HG03175 (cell line): ENCODE measurements at regions not wholly inside any gene's neighbourhood (a gene's known extent, or its start where the extent isn't known, plus 50 kb on each side); places are given as distances from the start of the nearest gene placed in this dataset.
A peak's percentile ranks its signal among the peaks of the same experiment; 100 is the strongest.
"Not testable (repeated sequence)": the region's sequence is repeated elsewhere in the genome, so short reads cannot be mapped to it uniquely, and the experiment has no call there.

Experiments used
- ATAC-seq: cut with Tn5 transposase; IDR thresholded peaks from one replicate; pipeline ENCODE4 v1.9.1; 2021; ENCODE audit warnings: mild to moderate bottlenecking, moderate library complexity; ENCODE audit not compliant: unreplicated experiment

DNA sequence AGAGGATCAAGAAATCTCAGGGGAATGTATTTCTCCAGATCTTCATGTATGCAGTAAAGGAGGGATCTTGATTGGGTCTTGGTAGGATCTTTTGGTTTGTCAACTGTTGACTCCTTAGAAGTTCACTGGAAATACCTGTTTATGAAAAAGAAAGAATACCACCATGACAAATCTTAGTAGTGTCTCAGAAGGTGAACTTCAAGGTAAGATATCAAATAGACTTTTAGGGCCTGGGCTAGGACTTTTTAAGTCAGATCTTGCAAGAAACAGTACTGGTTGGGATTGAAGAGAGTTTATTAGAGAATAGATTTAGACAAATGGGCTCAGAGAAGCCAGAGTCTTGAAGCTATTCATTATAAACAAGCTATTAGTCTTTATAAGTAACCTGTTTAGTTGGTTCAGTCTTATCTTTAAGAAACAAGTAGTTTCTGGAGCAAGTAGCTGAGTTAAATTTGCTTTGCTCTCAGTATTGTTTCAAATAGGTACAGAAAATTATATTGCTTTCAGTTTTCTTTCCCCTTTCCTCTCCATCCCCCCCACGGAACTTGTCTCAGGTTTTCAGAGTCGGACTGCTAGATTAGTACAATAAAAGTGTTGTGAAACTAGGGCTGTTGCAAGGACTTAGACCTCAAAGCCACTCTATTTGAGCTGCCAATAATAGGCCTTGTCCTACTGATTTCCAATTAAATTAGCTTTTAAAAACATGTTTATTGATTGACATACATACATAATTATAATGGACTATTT lies 529.1 kb upstream of the CITED2 start:
- ATAC-seq, result peak; percentile 97

GRCh38 chr6:139895205-139895793 lies 520.9 kb upstream of the CITED2 start:
- ATAC-seq, result no peak

GRCh38 chr6:139894271-139894670 lies 519.8 kb upstream of the CITED2 start:
- no peak for ATAC-seq

- no peak for ATAC-seq
These were observed 517.0 kb upstream of the CITED2 start for GRCh38 chr6:139891471-139891870.

GRCh38 chr6:139888681-139889122 lies 514.3 kb upstream of the CITED2 start:
- no peak for ATAC-seq

DNA sequence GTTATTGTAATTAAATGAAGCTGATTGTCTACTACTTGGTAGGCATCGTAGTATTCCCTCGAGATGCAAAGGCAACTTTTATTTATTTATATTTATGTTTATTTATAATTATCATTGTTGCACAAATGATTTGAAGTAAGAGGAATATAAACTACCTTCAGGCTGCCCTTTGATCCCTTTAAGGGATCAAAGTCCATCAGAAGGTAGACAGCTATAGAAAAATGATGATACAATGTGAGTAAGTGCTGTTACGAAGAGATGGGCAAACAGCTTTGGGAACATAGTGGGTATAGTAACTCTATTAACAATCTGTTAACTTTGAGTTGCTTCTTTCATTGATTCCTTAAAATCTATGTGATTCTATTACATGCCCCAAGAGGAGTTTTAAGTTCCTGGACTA lies 512.8 kb upstream of the CITED2 start:
- no peak for ATAC-seq

DNA sequence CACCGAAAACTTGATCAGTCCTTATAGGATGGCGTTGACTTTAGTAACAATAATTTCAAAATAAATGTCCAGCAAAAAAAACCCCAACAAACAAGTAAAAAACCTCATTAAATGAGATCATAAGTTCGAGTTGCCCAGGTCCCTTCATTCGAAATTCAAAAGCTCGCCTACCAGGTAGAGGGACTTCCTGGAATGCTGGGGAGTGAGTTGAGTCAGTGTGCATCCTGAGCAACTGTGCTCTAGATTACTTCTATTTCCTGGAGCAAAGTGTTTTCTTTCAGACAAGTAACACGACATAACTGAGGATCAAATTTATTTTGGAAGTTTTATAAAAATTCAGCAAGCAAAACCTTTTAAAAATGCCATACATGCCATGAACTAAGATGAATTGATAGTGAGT lies 511.9 kb upstream of the CITED2 start:
- no peak for ATAC-seq

DNA sequence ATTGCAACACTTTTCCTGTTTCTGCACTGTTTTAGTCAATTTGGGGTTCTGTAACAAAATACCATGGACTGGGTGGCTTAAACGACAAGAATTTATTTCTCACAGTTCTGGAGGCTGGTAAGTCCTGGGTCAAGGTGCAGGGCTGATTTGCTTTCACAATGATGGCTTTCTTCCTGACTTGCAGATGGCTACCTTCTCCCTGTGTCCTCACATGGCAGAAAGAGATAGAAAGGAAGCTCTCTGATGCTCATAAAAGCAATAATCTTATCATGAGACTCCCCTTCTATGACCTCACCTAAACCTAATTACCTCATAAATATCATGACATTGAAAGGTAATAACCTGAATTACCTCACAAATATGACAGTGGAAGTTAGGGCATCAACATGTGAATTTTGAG lies 511.5 kb upstream of the CITED2 start:
- no peak for ATAC-seq

GRCh38 chr6:139883776-139884175 lies 509.3 kb upstream of the CITED2 start:
- ATAC-seq, result no peak

DNA sequence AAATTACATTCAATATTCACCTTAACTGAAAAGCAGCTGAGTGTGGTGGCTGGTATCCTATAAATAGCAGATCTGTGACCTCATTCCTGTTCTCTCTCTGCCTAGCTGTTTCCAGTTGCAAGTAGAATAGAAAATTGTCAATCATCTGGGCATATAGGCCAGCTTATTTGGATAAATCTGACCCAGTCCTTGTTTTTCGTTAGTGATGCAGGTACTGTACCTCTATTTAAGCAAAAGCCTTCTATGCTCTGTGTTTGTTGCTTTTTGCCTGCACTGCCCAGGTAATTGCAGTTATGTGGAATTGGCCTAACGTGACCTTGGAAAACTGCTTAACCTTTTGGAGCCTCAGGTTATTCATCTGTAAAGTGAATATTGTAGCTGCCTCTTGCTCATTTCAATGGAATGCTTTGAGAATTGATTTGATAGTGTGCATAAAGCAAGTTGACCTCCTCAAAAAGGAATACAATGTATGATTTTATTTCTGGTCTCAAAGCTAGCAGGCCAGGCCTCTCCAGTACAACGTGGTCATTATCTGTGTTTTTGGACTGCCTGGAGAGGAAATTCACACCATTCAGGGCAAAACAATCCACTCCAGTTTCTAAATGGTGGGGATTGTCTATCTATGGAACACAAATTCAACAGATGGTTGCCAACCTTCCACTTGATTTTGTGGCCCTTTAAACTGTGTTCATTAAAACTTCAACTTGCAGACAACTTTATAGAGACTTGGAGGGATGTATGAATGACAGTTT lies 508.7 kb upstream of the CITED2 start:
- ATAC-seq, result no peak

GRCh38 chr6:139882234-139882633 lies 507.8 kb upstream of the CITED2 start:
- ATAC-seq, result no peak

- peak; percentile 88 for ATAC-seq
These were observed 507.3 kb upstream of the CITED2 start for GRCh38 chr6:139881728-139882211.

- ATAC-seq, result no peak
These were observed 506.8 kb upstream of the CITED2 start for GRCh38 chr6:139881236-139881635.

- no peak for ATAC-seq
These were observed 505.4 kb upstream of the CITED2 start for GRCh38 chr6:139879823-139880356.

GRCh38 chr6:139879241-139879640 lies 504.8 kb upstream of the CITED2 start:
- not testable (repeated sequence) for ATAC-seq

DNA sequence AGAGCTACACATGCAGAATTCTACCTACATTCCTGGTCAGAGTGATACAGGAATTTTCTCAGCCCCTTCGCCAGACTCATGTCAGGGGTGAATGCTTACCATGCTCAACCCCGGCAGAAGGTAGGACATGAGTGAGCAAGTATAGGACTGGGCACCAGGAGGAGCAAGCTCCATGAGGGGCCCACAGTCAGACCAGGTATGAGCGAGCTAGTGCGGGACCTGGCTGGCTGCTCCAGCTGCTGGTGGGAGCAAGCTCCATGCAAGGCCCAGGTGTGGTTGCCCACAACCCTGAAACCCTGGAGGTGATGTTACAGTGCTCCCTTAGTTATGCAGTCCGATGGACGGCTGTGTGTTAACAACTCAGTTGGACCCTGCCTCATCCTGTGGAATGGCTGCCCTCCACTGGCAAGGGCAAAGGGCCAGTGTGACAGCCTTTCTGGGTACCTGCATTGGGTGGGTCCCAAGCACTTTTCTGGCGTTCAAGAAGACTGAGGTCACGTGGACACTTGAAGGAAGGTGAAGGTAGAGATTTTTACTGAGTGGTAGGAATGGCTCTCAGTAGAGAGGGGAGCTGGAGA lies 503.5 kb upstream of the CITED2 start:
- ATAC-seq, result no peak

GRCh38 chr6:139872665-139873064 lies 498.2 kb upstream of the CITED2 start:
- no peak for ATAC-seq

- no peak for ATAC-seq
These were observed 497.5 kb upstream of the CITED2 start for GRCh38 chr6:139871803-139872510.

GRCh38 chr6:139871165-139871710 lies 496.8 kb upstream of the CITED2 start:
- ATAC-seq, result no peak

GRCh38 chr6:139868576-139868975 lies 494.1 kb upstream of the CITED2 start:
- no peak for ATAC-seq
